ENCODE measurements at regions not wholly inside any gene's neighbourhood (a gene's known extent, or its start where the extent isn't known, plus 50 kb on each side); places are given as distances from the start of the nearest gene placed in this dataset.

- no peak for DNase-seq (ENCODE audit: low read depth in 2 of 2)
Measured at GRCh38 chr2:22209545-22209944, 1085.8 kb downstream of the TDRD15 start.

- no peak for DNase-seq (ENCODE audit: low read depth in 2 of 2)
Measured at GRCh38 chr2:22213237-22213636, 1089.5 kb downstream of the TDRD15 start.

- no peak for DNase-seq (ENCODE audit: low read depth in 2 of 2)
Measured at GRCh38 chr2:22215517-22215916, 1091.7 kb downstream of the TDRD15 start.

- no peak for DNase-seq (ENCODE audit: low read depth in 2 of 2)
Measured at GRCh38 chr2:22217881-22218280, 1094.1 kb downstream of the TDRD15 start.

GRCh38 chr2:22221006-22221405 is 1097.2 kb downstream of the TDRD15 start:
- DNase-seq (ENCODE audit: low read depth in 2 of 2) = no peak

- no peak for DNase-seq (ENCODE audit: low read depth in 2 of 2)
Measured at GRCh38 chr2:22238967-22239366, 1115.2 kb downstream of the TDRD15 start.

- no peak for DNase-seq (ENCODE audit: low read depth in 2 of 2)
Measured at GRCh38 chr2:22247466-22247865, 1123.7 kb downstream of the TDRD15 start.

- no peak for DNase-seq (ENCODE audit: low read depth in 2 of 2)
Measured at GRCh38 chr2:22248851-22249250, 1125.1 kb downstream of the TDRD15 start.

GRCh38 chr2:22253171-22253570 is 1129.4 kb downstream of the TDRD15 start:
- no peak for DNase-seq (ENCODE audit: low read depth in 2 of 2)

GRCh38 chr2:22261165-22261564 is 1123.8 kb upstream of the KLHL29 start:
- no peak for DNase-seq (ENCODE audit: low read depth in 2 of 2)

GRCh38 chr2:22270341-22270740 is 1114.6 kb upstream of the KLHL29 start:
- DNase-seq (ENCODE audit: low read depth in 2 of 2) = no peak

GRCh38 chr2:22273853-22274252 is 1111.1 kb upstream of the KLHL29 start:
- no peak for DNase-seq (ENCODE audit: low read depth in 2 of 2)

GRCh38 chr2:22274661-22275060 is 1110.3 kb upstream of the KLHL29 start:
- no peak for DNase-seq (ENCODE audit: low read depth in 2 of 2)

- no peak for DNase-seq (ENCODE audit: low read depth in 2 of 2)
Measured at GRCh38 chr2:22276696-22277095, 1108.3 kb upstream of the KLHL29 start.

GRCh38 chr2:22279541-22279940 is 1105.4 kb upstream of the KLHL29 start:
- DNase-seq (ENCODE audit: low read depth in 2 of 2) = no peak

GRCh38 chr2:22281033-22281432 is 1103.9 kb upstream of the KLHL29 start:
- no peak for DNase-seq (ENCODE audit: low read depth in 2 of 2)

GRCh38 chr2:22282220-22282619 is 1102.8 kb upstream of the KLHL29 start:
- no peak for DNase-seq (ENCODE audit: low read depth in 2 of 2)

- DNase-seq (ENCODE audit: low read depth in 2 of 2) = no peak
Measured at GRCh38 chr2:22282916-22283315, 1102.1 kb upstream of the KLHL29 start.

- DNase-seq (ENCODE audit: low read depth in 2 of 2) = no peak
Measured at GRCh38 chr2:22283436-22283835, 1101.5 kb upstream of the KLHL29 start.

GRCh38 chr2:22290302-22290701 is 1094.7 kb upstream of the KLHL29 start:
- no peak for DNase-seq (ENCODE audit: low read depth in 2 of 2)

GRCh38 chr2:22290909-22291473 is 1094.0 kb upstream of the KLHL29 start:
- DNase-seq (ENCODE audit: low read depth in 2 of 2) = no peak

GRCh38 chr2:22301228-22301627 is 1083.8 kb upstream of the KLHL29 start:
- no peak for DNase-seq (ENCODE audit: low read depth in 2 of 2)

- DNase-seq (ENCODE audit: low read depth in 2 of 2) = no peak
Measured at GRCh38 chr2:22326250-22326649, 1058.7 kb upstream of the KLHL29 start.
